ENCODE measurements at regions not wholly inside any gene's neighbourhood (a gene's known extent, or its start where the extent isn't known, plus 50 kb on each side); places are given as distances from the start of the nearest gene placed in this dataset.
"Not testable (repeated sequence)": the region's sequence is repeated elsewhere in the genome, so short reads cannot be mapped to it uniquely, and the experiment has no call there.

DNA sequence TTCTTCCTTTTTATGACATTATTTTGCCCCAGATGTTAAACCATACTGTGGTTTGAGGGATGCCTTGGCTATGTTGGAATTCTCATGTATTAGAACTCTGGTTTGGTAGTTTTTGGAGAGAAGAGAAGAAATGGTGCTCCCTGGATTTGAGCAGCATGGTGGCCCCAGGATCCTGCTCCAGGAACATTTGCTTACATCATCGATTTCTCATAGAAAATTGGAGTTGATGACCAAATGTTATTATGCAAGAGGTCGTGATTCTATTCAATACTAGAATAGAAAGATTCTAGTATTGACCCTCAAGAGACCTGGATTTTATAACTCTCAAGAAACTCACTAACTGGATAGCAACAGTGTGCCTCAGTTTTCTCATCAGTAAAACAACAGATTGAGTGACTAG, 77.5 kb upstream of the GNAQ start:
- TF ChIP-seq EP300 (IDR thresholded peaks at IDR 0.05) (no peak), POLR2A (IDR thresholded peaks at IDR 0.05; ENCODE audit: low read depth) (no peak), POLR2AphosphoS5 (IDR thresholded peaks at IDR 0.05) (no peak)
- TF ChIP-seq, protein P1, sequence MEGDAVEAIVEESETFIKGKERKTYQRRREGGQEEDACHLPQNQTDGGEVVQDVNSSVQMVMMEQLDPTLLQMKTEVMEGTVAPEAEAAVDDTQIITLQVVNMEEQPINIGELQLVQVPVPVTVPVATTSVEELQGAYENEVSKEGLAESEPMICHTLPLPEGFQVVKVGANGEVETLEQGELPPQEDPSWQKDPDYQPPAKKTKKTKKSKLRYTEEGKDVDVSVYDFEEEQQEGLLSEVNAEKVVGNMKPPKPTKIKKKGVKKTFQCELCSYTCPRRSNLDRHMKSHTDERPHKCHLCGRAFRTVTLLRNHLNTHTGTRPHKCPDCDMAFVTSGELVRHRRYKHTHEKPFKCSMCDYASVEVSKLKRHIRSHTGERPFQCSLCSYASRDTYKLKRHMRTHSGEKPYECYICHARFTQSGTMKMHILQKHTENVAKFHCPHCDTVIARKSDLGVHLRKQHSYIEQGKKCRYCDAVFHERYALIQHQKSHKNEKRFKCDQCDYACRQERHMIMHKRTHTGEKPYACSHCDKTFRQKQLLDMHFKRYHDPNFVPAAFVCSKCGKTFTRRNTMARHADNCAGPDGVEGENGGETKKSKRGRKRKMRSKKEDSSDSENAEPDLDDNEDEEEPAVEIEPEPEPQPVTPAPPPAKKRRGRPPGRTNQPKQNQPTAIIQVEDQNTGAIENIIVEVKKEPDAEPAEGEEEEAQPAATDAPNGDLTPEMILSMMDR (IDR thresholded peaks at IDR 0.05), result no peak
- Histone ChIP-seq H3K27ac (replicated peaks in 1 of 4) (no peak overlapping the region), H3K36me3 (no peaks in the 10 kb centered on the region), H3K4me3 (no peak overlapping the region), H3K4me1 (no peaks in the 10 kb centered on the region), H3K9me3 (no peaks in the 10 kb centered on the region), H3K27me3 (no peaks in the 10 kb centered on the region)
- intact Hi-C loops (cut with DNase I), result no loop called here
- DNase-seq (ENCODE audit: extremely low spot score), result no peak
- WGBS, result 75% methylated on average over 2 of the region's 2 CpGs

DNA sequence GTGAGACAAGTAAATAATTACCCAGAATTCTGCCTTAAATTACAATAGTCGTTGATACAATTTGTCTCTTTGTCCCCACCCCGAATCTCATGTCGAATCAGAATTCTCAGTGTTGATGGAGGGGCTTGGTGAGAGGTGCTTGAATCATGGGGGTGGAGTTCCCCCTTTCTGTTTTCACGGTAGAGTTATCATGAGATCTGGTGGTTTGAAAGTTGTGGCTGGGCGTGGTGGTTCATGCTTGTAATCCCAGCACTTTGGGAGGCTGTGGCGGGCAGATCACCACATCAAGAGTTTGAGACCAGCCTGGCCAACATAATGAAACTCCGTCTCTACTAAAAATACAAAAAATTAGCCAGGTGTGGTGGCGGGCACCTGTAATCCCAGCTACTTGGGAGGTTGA, 75.0 kb upstream of the GNAQ start:
- 91% methylated on average over 8 of the region's 8 CpGs for WGBS
- H3K36me3 ChIP-seq; H3K9me3 ChIP-seq; intact Hi-C loops (cut with DNase I); H3K27me3 ChIP-seq; H3K4me3 ChIP-seq; H3K4me1 ChIP-seq; DNase-seq (ENCODE audit: extremely low spot score); H3K27ac ChIP-seq (replicated peaks in 1 of 4): not testable (repeated sequence)

DNA sequence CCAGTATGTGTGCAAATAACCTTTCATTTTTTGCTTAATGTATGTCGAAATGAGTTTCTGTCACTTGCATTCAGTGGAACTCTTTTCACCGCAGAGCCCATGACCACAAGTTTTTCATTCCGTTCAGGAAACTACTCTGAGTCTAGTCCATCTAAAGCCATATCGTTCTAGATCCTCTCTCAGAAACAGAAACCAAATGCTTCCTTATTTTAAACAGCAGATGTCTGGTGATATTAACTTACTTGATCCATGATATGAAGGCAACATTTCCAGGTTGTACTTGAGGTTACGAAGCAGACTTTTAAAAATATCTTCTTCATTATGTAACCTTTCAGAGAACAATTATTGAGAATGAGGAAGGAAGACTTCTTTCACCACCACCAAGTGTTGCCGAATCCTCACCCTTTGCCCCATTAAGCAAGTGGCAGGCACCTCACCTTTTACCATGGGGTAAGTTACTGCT, 72.4 kb upstream of the GNAQ start:
- H3K4me3 ChIP-seq, result no peak overlapping the region
- 78% methylated on average over 6 of the region's 6 CpGs for WGBS
- no peaks in the 10 kb centered on the region for H3K4me1 ChIP-seq
- H3K9me3 ChIP-seq, result peaks cover 0 to 6% (median 3%) of the 10 kb centered on the region in 4 donors
- H3K27ac ChIP-seq (replicated peaks in 1 of 4), result no peak overlapping the region
- intact Hi-C loops (cut with DNase I), result no loop called here
- DNase-seq (ENCODE audit: extremely low spot score), result no peak
- no peaks in the 10 kb centered on the region for H3K27me3 ChIP-seq
- TF ChIP-seq POLR2AphosphoS5 (IDR thresholded peaks at IDR 0.05) (no peak), POLR2A (IDR thresholded peaks at IDR 0.05; ENCODE audit: low read depth) (no peak), EP300 (IDR thresholded peaks at IDR 0.05) (no peak)
- TF ChIP-seq, protein P1 (IDR thresholded peaks at IDR 0.05), result no peak
- no peaks in the 10 kb centered on the region for H3K36me3 ChIP-seq

DNA sequence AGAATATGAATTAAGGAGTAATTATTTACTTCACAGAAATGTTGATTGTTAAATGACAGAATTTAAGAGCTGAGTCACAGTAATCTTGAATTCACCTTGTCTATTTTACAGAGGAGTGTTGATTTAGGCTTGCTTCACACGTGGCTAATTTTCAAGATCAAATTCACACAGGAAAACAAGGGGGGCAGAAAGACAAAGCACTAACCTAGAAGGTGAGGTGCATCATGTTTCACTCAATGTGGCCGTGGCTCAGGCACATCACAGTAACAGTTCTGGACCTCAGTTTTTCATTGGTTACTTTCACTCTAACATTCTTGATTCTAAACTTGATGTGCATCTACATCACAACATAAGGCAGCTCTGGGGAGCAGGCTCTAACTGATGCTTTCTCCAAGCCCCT, 69.6 kb upstream of the GNAQ start:
- Histone ChIP-seq H3K36me3 (no peaks in the 10 kb centered on the region), H3K27me3 (no peaks in the 10 kb centered on the region), H3K4me1 (no peaks in the 10 kb centered on the region), H3K27ac (replicated peaks in 1 of 4) (no peak overlapping the region), H3K9me3 (peaks cover 0 to 6% (median 3%) of the 10 kb centered on the region in 4 donors), H3K4me3 (no peak overlapping the region)
- intact Hi-C loops (cut with DNase I), result no loop called here
- WGBS, result 57% methylated on average over 2 of the region's 2 CpGs
- TF ChIP-seq POLR2AphosphoS5 (IDR thresholded peaks at IDR 0.05) (no peak), POLR2A (IDR thresholded peaks at IDR 0.05; ENCODE audit: low read depth) (no peak), EP300 (IDR thresholded peaks at IDR 0.05) (no peak)
- TF ChIP-seq, protein P1 (IDR thresholded peaks at IDR 0.05), result no peak
- no peak for DNase-seq (ENCODE audit: extremely low spot score)

DNA sequence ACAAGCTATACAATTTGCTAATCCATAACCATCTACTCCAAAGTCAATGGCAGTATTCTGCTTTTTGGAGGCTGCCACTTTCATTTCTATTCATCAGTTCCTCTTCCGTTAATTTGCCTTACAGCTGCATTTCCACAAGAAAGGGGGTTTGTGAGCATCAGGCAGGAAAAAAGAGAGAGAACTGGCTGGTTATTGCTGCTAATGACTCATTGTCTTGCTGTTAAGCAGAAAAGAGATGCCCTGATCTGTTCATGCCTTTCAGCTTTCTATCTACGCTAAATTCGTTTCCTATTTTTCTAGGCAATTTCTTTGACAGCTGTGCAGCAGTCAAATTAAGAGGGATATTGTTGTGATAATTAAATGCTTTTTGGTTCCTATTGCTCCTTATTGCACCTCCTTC, 65.9 kb upstream of the GNAQ start:
- TF ChIP-seq, protein P1 (IDR thresholded peaks at IDR 0.05), result no peak
- no peak for TF ChIP-seq EP300 (IDR thresholded peaks at IDR 0.05)
- no peak for TF ChIP-seq POLR2AphosphoS5 (IDR thresholded peaks at IDR 0.05)
- TF ChIP-seq POLR2A (IDR thresholded peaks at IDR 0.05; ENCODE audit: low read depth), result no peak
- no peak for DNase-seq (ENCODE audit: extremely low spot score)
- Histone ChIP-seq H3K36me3 (no peaks in the 10 kb centered on the region), H3K4me1 (no peaks in the 10 kb centered on the region), H3K4me3 (no peak overlapping the region), H3K9me3 (peaks cover 0 to 6% (median 3%) of the 10 kb centered on the region in 4 donors), H3K27me3 (no peaks in the 10 kb centered on the region), H3K27ac (replicated peaks in 1 of 4) (no peak overlapping the region)
- intact Hi-C loops (cut with DNase I), result loop anchor here (10.0 kb wide), 1 partner anchor 87 kb away; no protein-coding TSS in a partner anchor
- 62% methylated on average over 3 of the region's 3 CpGs for WGBS
